ENCODE measurements at regions not wholly inside any gene's neighbourhood (a gene's known extent, or its start where the extent isn't known, plus 50 kb on each side); places are given as distances from the start of the nearest gene placed in this dataset.

DNA sequence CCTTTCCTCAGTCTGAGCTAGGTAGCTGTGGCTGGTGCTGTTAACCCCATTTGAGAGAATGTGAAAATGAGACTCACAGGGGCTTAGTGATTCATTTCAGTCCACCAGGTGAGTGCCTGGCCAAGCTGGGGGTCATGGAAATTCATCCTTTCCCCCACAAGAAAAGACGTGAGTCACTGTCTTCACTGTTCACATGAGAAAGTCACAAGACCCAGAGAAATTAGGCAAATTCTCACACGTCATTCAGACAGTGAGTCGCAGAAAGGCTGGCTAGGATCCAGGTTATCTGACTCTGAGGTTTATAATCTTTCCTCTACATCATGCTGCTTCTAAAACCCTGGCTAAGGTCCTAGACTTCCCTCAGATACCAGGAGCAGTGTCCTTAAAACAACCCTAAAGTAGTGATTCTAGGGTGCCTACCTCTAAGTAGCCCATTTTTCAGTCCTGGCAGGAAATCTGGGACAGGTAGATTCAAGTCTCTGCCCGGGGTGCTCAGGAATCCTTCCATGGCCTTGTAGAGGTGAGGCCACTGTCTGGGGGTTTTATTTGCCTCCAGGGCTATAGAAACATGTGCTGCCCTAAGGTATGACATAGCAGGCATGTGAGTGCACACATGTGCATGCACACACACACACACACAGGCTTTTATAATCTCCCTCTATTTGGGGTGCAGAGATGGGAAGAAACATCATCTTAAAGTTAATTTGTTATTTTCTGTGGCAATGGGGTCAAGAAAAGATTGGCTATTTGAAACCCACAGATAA, 427.9 kb upstream of the CELF2 start:
- DNase-seq: no peak

DNA sequence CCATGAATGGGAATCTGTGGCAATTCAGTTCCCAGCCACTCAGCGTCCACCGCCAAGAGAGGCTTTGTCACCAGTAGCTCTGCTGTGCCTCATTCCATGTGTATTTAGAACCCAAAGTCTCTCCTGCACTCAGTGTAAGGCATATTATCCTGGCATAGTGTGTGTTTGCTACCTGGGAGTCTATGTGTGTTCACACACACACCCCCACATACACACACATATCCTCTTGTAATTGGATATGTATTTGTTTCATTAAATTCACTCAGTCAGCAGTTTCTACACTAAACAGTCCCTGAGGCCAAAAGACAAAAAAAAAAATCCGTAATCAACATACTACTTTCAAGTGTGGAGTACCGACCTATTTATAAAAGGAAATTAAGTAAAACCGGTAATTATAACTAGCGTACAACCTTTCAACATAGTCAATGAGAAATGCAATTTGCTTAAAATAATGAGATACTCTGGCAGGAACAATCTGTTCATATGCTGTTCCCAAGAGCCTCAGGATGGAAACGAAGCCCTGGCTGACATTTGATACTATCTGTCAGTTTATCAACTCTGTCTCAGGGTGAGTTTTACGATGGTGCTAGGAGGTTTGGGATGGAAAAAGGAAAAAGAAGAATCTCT, 425.8 kb upstream of the CELF2 start:
- no peak for DNase-seq

DNA sequence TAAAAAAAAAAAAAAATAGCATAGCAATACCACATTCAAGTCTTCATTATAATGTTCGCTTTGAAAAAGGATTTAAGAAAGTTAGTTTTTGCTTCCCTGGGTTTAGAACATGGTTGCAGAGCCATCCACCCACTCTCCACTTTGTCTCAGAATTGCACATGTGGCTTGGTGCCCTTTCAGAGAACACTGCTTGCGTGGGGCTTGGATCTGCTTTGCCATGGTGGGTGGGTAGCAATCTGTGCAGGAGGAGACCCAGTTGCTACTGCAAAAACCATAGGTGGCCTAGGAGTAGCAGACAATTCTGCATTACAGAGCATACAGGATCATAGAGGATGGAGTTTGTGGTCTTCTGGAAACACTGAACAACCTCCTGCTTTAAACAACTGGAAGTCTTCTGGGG, 421.4 kb upstream of the CELF2 start:
- no peak for DNase-seq

DNA sequence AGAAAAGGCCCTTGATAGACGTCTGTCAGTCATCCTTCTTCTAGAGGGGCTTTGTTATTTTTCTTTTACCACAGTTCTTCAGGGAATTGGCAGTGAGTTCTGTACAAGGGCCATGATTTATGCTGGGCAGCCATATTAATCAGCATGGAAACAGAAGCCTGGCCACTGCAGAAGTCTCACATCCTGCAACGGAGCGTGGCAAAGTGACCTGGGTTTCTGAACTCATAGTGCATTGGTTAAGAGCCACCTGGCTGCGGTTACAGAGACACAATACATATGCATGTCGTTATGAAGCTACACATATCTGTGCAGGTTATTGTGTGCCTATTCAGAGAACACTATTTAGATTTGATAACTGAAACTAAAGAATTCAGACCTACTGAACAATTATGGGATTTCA, 419.4 kb upstream of the CELF2 start:
- DNase-seq: no peak

DNA sequence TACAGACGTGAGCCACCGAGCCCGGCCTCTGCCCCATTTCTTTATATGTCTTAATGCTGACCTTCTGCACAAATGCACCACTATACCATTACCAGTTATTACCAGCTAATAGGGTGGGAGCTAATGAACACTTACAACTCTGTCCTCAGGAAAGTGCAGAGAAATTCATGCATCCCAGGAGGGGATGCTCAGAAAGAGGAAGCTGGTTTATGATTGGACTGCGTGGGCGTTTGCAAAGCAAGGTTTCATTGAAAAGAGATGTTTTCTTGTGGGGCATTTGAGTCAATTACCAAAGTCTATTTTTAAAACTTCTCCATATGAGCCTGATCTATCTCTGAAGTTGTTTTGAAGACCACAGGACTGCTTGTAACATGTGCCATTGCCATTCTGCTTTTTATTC, 417.7 kb upstream of the CELF2 start:
- DNase-seq: no peak

DNA sequence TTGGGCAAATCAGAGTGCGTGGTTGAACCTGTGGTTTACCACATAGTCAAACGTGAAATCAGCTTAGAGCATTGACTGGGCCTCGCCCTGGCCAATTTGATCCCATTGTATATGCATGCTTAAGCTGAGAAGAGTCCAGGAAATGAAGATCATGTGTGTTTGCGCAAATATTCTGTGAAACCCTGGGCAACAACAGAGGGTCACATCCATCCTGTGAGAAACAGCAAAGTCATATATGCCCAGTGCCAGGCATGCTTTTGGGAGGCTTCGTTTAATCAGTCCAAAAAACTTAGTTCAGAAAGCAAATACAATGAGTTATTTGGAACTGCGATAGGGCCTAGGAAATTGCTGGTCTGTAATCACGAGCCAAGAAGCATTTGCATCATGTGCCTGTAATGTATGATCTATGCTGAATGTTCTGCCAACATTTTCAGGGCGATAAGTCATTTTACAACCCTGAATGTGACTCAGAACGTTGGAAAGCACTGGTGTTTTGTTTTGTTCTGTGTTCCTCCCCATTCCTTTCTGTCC, 412.1 kb upstream of the CELF2 start:
- DNase-seq: no peak

DNA sequence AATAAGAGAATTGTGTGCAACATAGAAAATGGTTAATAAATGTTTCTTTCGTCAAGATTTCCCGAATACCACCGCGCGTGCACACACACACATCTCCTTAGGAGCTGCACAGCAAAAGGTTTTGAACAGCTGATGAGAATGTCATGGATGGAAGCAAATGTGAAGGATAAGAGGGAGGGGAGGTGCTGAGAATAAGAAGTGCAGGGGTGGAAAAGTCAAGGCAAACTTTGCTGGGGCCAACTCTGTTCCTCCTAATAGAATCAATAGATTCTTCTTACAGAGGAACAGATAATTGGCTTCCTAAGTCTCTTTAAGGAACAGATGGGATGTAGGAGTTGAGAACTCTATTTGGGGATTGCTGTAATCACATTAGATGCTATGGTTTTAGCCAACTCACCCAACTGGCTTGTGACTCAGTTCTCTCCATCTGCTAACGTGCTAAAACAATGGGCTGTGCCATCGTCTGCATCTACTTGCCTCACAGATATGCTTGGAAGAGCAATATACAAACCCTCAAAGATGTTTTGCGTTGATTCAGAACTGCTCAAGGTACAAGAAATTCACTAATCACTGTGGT, 408.2 kb upstream of the CELF2 start:
- no peak for DNase-seq

DNA sequence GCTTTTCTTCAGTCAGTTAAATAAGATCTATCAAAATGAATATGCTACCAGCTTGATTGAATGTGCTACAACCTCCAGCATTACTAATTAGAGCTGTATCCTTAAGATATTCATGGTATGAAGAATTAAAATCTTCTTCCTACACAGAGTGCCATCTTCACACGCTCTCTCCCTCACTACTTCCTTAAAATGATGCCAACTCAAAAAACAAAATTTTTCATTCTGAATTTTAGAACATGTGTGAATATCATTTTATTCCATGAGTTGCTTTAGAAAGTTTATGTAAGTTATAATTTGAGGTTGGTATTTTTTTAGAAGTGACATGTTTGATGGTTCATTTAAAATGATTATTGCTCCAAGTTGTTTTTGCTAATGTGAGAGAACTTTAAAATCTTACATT, 407.5 kb upstream of the CELF2 start:
- no peak for DNase-seq

DNA sequence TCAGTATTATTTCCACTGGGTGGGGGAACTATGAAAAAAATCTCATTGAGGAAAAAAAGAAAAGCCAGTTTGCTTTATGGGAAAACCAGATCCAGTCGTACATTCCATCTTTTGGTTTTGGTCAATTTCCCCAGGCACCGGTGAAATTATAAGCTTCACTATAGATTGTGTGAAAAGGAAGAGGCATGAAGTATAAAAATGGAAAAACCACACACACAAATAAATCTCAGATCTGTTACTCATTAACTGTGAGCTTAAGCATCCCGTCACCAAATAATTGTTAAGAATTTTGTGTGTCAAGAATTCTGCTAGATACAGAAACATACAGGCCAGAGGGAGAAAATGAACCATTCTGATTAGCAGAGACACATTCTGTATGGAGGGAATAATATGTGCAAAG, 405.5 kb upstream of the CELF2 start:
- no peak for DNase-seq

DNA sequence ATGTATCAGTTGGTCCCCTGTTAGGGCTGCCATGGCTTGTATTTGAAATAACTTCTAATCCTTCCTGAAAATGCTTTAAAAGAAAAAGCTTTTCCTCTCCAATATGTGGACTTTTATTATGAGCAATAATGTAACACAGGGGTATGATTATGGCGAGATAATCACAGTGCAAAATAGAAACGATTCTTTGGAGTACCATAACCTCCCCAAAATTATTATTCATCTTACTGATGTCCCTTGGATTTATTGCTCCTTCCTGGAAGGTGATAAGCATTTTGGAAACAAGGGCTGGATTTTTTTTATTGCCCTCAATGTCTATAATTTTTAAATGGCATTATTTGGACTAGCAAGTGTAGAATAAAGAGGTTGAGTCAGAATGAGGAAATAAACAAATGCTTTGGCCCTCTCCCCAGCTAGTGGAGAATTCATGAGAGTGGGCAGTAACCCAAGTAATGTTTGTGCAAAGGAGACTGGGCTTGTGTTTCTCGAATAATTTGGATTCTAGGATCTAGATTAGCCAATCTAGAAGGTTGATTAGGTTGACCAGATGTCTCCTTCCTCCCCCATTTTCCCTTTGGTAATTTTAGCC, 403.9 kb upstream of the CELF2 start:
- no peak for DNase-seq

DNA sequence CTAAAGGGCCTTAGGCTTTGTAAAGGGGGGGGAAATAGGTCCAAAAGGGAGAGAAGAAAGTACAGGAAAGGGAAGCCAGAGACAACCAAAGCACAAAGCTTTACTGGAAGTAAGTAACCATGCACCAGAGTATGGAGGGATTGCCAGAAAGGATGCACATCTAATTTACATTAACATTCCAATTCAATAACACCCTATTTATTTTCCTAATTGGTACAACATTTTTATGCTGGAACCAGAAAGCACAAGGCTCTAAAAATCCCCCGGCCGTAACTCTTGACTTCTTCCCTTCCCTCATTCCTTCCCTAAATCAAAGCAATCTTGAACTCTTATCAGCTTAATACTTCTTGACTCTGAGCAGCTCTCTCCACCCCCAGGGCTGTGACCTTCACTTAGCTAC, 400.0 kb upstream of the CELF2 start:
- no peak for DNase-seq

DNA sequence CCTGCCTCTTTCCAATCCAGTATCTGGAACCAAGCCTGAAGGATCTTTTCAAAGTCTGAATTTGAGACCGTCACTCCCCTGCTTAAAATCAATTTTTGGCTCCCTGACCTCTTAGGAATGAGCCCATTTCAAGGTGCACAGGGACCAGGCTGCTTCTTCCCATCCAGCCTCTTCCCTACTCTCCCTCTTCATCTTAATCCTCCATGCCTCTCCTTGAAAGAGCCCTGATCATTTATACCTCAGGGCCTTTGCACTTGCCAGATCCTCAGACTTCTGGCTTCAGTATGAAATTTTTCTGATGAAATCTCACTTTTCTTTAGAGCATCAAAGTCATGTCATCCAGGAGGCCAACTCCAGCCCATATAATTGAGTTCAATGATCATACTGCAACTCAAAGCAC, 399.5 kb upstream of the CELF2 start:
- DNase-seq: no peak

DNA sequence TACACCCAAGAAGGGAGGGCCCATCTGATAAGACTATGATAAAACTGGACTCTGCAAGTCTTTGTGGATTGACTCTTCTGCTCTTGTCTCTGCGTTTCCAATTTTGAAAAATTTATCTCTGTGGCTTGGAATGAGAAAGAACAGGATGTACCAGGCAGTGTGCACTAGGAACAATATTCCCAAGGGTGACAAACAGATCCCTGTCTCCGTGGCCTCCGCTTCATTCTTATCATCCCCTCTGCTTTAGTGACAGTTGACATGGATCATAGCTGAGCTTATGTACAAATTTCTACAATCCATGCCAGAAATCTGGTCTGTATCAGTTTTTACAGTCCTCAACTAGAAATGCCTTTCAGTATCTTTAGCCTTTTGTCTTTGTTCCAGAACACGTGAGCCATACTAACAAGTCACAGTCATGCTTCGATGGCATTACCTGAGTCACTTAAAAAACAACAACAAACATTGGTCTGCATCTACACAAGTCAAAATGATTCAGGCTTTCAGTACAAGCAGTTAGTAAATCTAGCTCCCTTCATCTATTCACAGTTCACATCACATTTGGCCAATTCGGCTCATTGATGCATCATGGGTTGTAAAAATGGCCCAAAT, 393.6 kb upstream of the CELF2 start:
- DNase-seq: no peak

DNA sequence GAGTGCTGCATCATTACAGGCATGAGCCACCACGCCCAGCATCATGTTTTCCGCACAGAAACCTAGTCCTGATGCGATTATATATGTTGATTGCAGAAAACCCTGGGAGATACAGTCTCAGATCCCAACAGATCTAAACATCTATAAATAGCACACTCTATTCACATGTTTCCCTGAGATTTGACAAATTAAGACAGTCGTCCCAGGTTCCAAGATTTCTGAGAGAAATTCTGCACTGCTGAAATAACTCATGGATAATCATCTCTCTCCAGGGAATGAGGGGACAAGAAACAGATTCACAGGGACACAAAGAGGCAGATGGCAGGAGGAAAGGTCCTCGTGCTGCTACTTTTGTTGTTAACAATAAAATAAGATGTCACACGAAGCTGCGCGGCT, 393.1 kb upstream of the CELF2 start:
- no peak for DNase-seq

DNA sequence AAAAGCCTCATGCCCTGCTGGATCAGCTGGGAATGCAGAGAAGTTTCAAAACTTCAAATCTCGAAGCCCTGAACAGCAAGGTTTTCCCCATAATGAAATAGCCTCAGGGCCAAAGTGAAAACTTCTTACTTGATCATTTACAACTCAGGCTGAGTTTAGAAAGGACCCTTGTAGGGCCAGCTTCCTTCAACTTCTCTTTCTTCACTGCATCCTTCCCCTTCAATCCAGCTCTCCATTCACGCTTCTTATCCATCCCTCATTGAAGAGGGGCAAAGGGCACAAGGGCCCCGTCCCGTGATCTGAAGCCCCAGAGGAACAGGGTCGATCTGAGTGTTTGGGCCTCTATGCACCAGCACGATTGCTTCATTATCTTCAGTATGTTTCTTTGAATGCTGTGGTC, 392.2 kb upstream of the CELF2 start:
- no peak for DNase-seq

DNA sequence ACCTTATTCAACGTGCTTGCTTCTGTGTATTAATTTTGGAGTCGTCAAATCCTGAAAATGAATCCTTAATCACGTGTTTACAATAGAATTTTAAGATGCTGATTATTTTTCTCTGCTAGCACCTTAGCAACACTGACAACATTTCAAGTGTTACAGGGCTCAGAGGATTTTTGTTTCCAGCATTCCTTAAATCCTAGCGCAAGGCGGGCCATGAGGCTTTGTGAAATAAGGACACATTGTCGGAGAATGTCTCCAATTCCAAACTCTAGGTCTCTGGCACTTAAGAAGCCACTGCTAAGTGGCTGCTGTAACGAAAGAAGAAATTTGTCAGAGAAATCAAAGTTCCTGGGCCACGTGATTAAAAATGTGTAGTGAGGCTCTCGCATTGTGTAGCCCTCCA, 390.9 kb upstream of the CELF2 start:
- no peak for DNase-seq

DNA sequence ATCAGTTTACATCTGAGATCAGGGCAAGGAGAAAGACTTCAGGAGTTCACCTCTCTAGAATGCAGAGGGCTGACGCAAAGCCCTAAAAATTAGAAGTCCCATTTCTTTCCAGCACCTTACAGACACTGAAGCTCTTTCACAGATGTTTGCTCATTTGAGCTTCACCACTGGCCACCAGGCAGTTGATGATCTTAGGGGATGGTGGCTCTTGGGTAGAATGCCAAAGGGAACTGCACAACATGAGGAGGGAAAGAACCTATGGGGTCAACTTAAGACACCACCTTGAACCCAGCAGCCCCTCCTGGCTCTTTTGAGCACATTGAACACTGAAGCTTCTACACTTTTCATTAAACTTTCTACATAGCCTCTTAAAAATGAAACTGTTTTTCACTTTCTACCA, 390.3 kb upstream of the CELF2 start:
- no peak for DNase-seq

DNA sequence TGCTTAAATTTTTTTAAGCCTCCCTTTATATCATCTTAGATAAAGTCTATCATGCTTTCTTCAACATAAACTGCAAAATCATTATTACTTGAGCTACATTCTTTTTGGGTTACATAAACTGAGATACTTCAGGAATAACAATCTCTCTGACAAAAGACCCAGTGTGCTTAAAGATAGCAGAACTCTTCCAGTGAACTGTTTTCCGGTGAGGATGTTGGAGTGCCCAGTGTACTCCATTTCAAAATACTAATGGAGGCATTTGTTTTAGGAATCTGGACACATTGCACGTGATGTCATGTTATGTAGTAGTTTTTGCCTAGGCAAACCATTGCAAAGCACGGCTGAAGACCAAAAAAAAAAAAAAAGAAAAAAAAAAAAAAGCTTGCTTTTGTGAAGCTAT, 388.2 kb upstream of the CELF2 start:
- DNase-seq: no peak

DNA sequence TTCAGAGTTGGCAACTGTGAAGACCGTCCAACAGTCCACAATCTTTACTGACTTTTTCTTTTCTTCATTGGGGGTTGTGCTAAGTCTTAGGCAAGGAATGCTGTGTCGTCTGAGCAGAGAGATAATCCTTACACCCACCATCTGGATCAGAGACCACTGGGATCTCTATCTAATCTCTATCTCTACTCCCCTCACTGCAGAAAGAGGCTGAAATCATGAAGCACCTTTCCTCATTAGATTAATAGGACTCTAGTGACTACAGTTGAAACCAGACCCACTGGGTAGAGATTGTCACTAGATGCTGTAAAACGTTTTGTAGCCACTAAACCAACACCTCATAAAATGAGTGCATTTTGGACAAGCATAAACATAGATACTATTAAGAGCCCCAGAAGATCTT, 387.4 kb upstream of the CELF2 start:
- no peak for DNase-seq

DNA sequence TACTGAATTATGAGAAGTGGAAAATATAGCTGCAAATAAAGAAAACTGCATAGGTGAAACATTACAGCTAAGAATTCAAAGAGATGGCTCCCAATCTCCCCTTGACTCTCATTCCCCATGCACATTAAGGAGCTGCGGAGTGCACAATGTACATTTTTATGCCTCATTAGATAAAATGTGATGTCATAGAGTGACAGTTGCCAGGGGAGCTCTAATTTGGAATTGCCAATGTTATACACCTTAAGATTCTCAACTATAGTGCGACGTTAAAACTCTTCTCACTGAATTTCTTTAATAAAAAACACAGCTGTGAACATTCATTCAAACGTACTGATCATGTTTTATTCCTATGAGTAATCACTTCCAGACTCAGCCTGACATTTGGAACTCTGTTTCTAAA, 386.9 kb upstream of the CELF2 start:
- DNase-seq: no peak

DNA sequence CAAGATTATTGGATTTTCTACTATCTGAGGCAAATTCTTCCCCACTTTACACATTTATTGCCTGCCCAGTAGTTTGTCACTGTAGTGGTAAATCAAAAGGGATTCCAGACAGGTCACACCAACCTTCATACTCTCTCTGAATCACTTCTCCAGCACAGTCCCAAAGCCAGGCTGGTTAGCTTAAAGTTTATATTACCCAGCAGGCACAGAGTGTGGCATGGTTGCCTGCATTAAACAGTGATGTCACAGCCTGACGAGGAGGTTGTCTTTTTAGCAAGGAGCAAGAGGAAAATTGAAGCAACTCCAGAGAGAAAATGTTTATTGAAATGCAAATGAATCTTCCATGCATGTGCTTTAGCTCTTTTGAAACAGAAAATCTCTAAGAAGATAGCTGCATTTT, 375.5 kb upstream of the CELF2 start:
- no peak for DNase-seq

DNA sequence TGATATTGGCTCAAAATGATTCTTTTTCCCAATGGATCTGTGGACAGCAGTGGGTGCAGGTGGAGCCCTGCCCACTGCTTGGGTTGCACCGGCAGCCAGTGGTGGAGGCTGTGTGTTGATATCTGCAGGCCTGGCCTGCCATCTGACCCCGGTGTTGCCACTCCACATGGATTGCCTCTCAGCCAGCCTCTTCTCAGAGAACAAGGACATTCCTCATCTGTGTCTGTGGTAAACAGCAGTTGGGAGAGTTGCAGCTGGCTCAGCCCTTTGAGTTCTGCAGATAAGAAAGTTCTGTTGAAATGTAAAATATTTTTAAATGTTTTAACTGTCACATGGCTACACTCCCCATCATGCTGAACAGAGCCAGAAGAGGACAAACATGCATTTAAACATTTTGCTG, 374.9 kb upstream of the CELF2 start:
- no peak for DNase-seq

DNA sequence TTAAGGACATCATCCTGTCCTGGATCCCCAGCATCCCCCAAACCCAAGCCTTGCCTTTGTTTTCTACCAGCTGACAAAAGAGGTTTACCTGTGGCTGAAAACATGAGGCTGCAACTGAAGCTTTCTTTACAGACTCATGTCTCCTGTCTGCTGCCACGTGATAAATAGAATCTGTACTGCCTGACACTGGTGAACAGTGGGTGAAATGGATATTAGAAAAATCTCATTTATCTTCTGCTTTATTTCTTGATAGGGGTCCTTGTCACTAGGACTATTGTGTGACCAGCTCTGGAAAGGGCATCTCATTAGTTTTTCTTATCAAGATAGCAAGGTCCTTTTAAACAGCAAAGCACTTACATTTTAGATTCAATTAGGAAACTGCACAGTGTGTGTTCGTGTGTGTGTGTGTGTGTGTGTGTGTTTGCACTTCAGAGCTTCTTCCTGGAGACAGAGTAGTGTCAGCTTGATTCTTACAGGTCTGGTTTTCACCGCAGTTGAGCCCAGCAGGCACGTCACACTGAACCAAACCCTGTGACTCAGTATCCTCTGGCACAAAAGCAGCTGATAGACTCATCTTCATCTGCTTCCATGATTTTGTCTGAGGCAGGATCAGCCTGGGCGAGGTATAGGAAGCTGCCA, 373.5 kb upstream of the CELF2 start:
- no peak for DNase-seq
